Peyer's patch (tissue), 4 donors: ENCODE measurements at regions not wholly inside any gene's neighbourhood (a gene's known extent, or its start where the extent isn't known, plus 50 kb on each side); places are given as distances from the start of the nearest gene placed in this dataset.

Experiments
- POLR2A ChIP-seq, 2 donors: fragments of 450-650 bp; IDR thresholded peaks; one replicate each; pipeline ENCODE4 v1.5.1; 2017; ENCODE audit warnings: antibody characterized with exemption in 2 of 2, mild to moderate bottlenecking in 2 of 2, moderate library complexity in 2 of 2
- TF ChIP-seq, protein P1 (sequence below), 6 experiments: fragments of 450-650 bp in 4 of 6; fragments of 200-600 bp in 2 of 6; sonication (generic) in 1 of 6; IDR thresholded peaks; one replicate each; pipeline ENCODE4 v1.5.1; 2017 to 2019; ENCODE audit warnings: antibody characterized with exemption in 6 of 6, mild to moderate bottlenecking in 3 of 6, moderate library complexity in 1 of 6

GRCh38 chr4:180335566-180335965 lies 1907.6 kb upstream of the TENM3 start:
- TF ChIP-seq, protein P1, sequence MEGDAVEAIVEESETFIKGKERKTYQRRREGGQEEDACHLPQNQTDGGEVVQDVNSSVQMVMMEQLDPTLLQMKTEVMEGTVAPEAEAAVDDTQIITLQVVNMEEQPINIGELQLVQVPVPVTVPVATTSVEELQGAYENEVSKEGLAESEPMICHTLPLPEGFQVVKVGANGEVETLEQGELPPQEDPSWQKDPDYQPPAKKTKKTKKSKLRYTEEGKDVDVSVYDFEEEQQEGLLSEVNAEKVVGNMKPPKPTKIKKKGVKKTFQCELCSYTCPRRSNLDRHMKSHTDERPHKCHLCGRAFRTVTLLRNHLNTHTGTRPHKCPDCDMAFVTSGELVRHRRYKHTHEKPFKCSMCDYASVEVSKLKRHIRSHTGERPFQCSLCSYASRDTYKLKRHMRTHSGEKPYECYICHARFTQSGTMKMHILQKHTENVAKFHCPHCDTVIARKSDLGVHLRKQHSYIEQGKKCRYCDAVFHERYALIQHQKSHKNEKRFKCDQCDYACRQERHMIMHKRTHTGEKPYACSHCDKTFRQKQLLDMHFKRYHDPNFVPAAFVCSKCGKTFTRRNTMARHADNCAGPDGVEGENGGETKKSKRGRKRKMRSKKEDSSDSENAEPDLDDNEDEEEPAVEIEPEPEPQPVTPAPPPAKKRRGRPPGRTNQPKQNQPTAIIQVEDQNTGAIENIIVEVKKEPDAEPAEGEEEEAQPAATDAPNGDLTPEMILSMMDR (IDR thresholded peaks at IDR 0.05): no peak
- TF ChIP-seq POLR2A (IDR thresholded peaks at IDR 0.05): no peak
